Brain microvascular endothelial cell (primary cell): ENCODE measurements at regions not wholly inside any gene's neighbourhood (a gene's known extent, or its start where the extent isn't known, plus 50 kb on each side); places are given as distances from the start of the nearest gene placed in this dataset.

Source experiments
- DNase-seq: peaks from one replicate; pipeline ENCODE4 v3.0.0-alpha.2; 2020
- H3K27ac ChIP-seq: fragments of 250-450 bp; sonication (Bioruptor Pico); 2 replicates; pipeline ENCODE4 v1.5.1; 2020; ENCODE audit warnings: mild to moderate bottlenecking, moderate library complexity
- H3K27me3 ChIP-seq: fragments of 250-450 bp; sonication (Bioruptor Pico); replicated peaks from 2 replicates; pipeline ENCODE4 v1.5.1; 2020; ENCODE audit warnings: mild to moderate bottlenecking
- H3K36me3 ChIP-seq: fragments of 250-450 bp; sonication (Bioruptor Pico); replicated peaks from 2 replicates; pipeline ENCODE4 v1.5.1; 2020; ENCODE audit warnings: mild to moderate bottlenecking
- H3K4me3 ChIP-seq: 2 replicates; pipeline ENCODE4 v1.5.1; 2011; ENCODE audit warnings: low read depth, mild to moderate bottlenecking, control low read depth, low read length, moderate library complexity
- CTCF ChIP-seq: IDR thresholded peaks from 2 replicates; pipeline ENCODE4 v1.5.1; 2011; ENCODE audit warnings: low read depth, mild to moderate bottlenecking, moderate library complexity, low read length, control low read depth, inconsistent platforms; ENCODE audit errors: missing control alignments
- in situ Hi-C: cut with HindIII; loops from 2 replicates; pipeline ENCODE4 v1.10.0; 2017; ENCODE audit warnings: low sequenced_read_pairs, low pct_ligation_motif_present

GRCh38 chr4:4673070-4673469 is 131.2 kb upstream of the STX18 start:
- H3K4me3 ChIP-seq: no peak overlapping the region
- H3K27me3 ChIP-seq: peaks cover 16% of the 10 kb centered on the region
- TF ChIP-seq CTCF: no peak
- H3K36me3 ChIP-seq: no peaks in the 10 kb centered on the region
- in situ Hi-C loops: no loop called here
- H3K27ac ChIP-seq: no peak overlapping the region
- no peak for DNase-seq

DNA sequence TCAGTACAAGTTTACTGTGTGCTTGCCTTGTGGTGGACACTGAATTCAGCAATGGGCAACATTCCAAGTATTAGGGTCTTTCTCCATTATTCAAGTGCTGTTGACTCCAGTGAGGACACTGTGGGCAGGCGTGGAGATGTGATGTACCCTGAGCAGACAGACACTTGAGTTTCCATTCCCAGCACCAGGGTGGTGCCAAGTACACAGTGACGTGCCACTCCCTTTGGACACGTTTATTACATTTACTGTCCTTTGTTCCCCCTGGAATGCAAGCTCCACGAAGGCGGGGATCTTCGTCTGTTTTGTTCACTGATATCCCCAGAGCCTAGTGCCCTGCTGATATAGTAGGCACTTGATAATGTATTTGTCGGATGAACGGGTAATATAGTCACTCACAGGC is 130.6 kb upstream of the STX18 start:
- peaks cover 13% of the 10 kb centered on the region for H3K27me3 ChIP-seq
- H3K36me3 ChIP-seq: no peaks in the 10 kb centered on the region
- no peak for DNase-seq
- no peak overlapping the region for H3K4me3 ChIP-seq
- TF ChIP-seq CTCF: no peak
- in situ Hi-C loops: no loop called here
- no peak overlapping the region for H3K27ac ChIP-seq

DNA sequence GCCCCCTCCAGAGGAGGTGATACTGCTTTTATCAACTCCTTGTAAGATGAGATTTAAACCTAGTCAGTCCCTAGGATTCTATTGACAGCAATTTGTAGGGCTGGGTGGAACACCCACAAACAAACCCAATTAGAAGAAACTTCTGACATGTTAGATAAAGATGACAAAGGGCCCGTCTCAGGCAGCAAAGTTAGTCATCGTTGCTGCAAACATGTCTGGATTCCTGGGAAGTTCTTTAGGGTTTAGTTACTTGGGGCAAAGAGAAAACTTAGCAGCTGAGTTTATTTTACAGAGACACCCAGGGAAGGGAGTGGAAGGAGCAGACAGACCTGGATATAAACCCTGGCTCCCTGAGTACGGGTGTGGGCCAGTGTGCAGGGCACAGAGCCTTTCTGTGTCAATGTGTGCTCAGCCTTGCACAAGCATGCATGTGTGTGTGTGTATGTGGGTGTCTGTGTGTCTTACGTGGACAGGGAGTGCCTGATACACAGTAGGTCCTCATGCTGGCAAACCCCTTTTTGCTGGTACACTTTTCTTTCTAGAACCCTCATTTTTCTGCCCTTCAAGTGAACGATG is 130.0 kb upstream of the STX18 start:
- Histone ChIP-seq H3K4me3 (no peak overlapping the region), H3K27ac (no peak overlapping the region), H3K36me3 (no peaks in the 10 kb centered on the region), H3K27me3 (peaks cover 10% of the 10 kb centered on the region)
- in situ Hi-C loops: no loop called here
- no peak for DNase-seq
- TF ChIP-seq CTCF: no peak

- no peak for TF ChIP-seq CTCF
- Histone ChIP-seq H3K36me3 (no peaks in the 10 kb centered on the region), H3K27ac (no peak overlapping the region), H3K27me3 (peaks cover 1% of the 10 kb centered on the region), H3K4me3 (no peak overlapping the region)
- in situ Hi-C loops: no loop called here
- DNase-seq: no peak
Measured at GRCh38 chr4:4670869-4671268, 129.0 kb upstream of the STX18 start.

DNA sequence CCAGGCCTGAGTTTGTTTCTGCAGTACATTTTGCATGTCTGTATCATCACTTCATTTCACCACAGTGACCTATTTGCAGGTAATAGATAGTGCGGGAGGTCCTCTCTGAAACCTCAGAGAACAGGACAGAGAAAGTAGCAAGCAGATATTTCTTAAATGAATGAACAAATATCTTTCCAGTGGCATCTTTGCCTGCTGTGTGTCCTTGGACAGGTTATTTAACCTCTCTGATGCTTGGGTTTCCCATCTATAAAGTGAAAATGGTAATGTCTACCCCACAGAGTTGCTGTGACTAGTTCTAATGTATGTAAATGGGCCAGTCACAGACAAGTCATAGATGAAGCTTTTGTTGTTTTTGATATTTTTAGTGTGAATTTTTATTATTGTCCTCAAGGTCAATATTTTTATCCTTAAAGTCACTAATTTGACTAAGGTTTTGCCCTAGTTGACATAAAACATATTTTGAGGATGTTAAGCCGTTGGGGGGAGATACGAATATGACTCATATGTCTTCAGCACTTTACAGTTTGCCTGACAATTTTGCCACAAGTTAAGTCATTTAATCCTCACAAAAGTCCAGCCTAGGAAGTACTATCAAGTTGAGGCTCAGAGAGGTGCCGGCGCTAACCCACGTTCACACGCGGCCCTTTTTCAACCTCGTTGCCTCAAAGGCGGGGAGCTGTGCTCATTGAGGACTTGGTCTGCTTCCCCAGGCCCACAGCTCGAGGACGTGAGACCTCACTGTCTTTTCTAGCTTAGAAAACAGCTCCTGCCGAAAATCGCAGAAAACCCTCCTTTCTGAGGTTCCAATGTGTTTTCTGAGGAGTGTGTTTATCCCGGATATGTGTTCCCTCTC is 126.7 kb upstream of the STX18 start:
- no peak overlapping the region for H3K4me3 ChIP-seq
- DNase-seq: no peak
- peaks cover 5% of the 10 kb centered on the region for H3K27me3 ChIP-seq
- in situ Hi-C loops: loop anchor here (10.0 kb wide), 1 partner anchor 206 kb away; no protein-coding TSS in a partner anchor
- no peak overlapping the region for H3K27ac ChIP-seq
- H3K36me3 ChIP-seq: no peaks in the 10 kb centered on the region
- TF ChIP-seq CTCF: no peak
